ENCODE measurements at regions not wholly inside any gene's neighbourhood (a gene's known extent, or its start where the extent isn't known, plus 50 kb on each side); places are given as distances from the start of the nearest gene placed in this dataset.

GRCh38 chr20:39397646-39398045 is 435.5 kb downstream of the DHX35 start:
- TF ChIP-seq, protein P1, sequence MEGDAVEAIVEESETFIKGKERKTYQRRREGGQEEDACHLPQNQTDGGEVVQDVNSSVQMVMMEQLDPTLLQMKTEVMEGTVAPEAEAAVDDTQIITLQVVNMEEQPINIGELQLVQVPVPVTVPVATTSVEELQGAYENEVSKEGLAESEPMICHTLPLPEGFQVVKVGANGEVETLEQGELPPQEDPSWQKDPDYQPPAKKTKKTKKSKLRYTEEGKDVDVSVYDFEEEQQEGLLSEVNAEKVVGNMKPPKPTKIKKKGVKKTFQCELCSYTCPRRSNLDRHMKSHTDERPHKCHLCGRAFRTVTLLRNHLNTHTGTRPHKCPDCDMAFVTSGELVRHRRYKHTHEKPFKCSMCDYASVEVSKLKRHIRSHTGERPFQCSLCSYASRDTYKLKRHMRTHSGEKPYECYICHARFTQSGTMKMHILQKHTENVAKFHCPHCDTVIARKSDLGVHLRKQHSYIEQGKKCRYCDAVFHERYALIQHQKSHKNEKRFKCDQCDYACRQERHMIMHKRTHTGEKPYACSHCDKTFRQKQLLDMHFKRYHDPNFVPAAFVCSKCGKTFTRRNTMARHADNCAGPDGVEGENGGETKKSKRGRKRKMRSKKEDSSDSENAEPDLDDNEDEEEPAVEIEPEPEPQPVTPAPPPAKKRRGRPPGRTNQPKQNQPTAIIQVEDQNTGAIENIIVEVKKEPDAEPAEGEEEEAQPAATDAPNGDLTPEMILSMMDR (conservative IDR thresholded peaks at IDR 0.05) = no peak
- no peak for TF ChIP-seq EZH2 (IDR thresholded peaks at IDR 0.05; ENCODE audit: low read depth)
